NCI-H1694 (cell line): ENCODE measurements at regions not wholly inside any gene's neighbourhood (a gene's known extent, or its start where the extent isn't known, plus 50 kb on each side); places are given as distances from the start of the nearest gene placed in this dataset.
"Not testable (repeated sequence)": the region's sequence is repeated elsewhere in the genome, so short reads cannot be mapped to it uniquely, and the experiment has no call there.

Experiments
- DNase-seq: peaks from one replicate; lab custom pipeline; 2025; lab: John Stamatoyannopoulos, UW

- no peak for DNase-seq
Observed at GRCh38 chrX:140447150-140447549, 57.7 kb downstream of the SOX3 start.

GRCh38 chrX:140440876-140441275 lies 64.0 kb downstream of the SOX3 start:
- DNase-seq = no peak

- DNase-seq = no peak
Observed at GRCh38 chrX:140439476-140439875, 65.4 kb downstream of the SOX3 start.

GRCh38 chrX:140434347-140434746 lies 70.5 kb downstream of the SOX3 start:
- DNase-seq = no peak

- DNase-seq = no peak
Observed at GRCh38 chrX:140433582-140433981, 71.3 kb downstream of the SOX3 start.

GRCh38 chrX:140432346-140433175 lies 72.3 kb downstream of the SOX3 start:
- no peak for DNase-seq

- no peak for DNase-seq
Observed at GRCh38 chrX:140431521-140431920, 73.3 kb downstream of the SOX3 start.

DNA sequence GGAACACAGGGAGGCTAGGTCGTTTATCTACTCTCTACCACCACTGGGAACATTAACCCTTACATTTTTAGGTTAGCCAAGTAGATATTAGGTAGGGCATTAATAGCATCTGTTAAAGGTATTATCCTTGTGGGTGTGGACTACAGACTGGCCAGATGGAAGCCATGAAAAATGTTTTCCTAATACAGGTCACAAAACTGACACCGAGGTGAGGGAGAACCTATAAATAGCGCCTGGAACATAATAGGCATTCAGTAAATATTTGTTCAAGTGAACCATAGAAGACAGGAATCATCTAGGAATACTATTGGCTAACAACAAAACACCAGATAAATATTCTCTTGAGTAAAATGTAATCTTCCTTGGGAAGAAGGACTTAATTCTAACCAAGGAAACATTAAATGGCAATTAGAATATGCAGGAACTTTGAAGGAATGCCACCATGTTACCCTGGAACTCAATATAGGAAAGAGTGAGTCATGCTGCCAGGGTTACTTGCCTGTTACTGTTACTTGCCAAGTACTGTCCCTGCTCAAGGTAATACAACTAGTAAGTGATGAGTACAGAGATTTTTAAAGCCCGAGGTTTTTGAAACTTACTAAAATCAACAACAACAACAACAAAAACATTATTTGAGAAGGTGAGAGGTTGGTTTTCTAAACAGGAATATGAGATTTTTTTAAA lies 79.0 kb downstream of the SOX3 start:
- DNase-seq = no peak

DNA sequence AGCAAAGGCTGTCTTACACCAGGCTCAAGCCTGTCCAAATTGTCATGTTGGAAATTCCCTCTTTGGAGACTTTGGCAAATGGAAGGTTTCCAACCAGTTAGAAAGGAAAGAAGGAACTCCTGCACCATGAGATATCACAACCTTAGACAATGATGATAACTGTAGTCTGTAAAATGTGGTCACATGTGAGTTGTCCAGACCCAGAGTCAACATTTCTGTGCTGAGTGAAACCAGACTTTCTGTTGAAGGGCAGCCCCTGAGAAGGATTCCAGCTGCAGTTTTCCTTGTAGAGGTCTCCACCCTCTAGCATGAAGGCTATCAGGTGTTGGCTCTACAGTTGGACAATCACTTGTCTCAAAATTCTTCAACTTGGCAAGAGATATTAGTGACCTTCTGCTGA lies 82.4 kb downstream of the SOX3 start:
- DNase-seq = no peak

GRCh38 chrX:140402131-140402530 lies 102.7 kb downstream of the SOX3 start:
- DNase-seq = not testable (repeated sequence)

- not testable (repeated sequence) for DNase-seq
Observed at GRCh38 chrX:140396326-140396725, 108.5 kb downstream of the SOX3 start.

DNA sequence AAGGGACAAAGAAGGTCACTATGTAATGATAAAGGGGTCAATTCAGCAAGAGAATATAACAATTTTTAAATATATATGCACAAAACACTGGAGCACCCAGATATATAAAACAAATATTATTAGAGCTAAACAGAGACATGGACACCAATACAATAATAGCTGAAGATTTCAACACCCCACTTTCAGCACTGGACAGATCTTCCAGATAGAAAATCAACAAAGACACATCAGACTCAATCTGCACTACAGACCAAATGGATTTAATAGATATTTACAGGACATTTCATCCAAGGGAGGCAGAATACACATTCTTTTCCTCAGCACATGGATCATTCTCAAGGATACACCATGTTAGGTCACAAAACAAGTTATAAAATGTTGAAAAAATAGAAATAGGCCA lies 111.4 kb downstream of the SOX3 start:
- DNase-seq = no peak

GRCh38 chrX:140391313-140391712 lies 113.6 kb downstream of the SOX3 start:
- no peak for DNase-seq

- no peak for DNase-seq
Observed at GRCh38 chrX:140389331-140389730, 115.5 kb downstream of the SOX3 start.

DNA sequence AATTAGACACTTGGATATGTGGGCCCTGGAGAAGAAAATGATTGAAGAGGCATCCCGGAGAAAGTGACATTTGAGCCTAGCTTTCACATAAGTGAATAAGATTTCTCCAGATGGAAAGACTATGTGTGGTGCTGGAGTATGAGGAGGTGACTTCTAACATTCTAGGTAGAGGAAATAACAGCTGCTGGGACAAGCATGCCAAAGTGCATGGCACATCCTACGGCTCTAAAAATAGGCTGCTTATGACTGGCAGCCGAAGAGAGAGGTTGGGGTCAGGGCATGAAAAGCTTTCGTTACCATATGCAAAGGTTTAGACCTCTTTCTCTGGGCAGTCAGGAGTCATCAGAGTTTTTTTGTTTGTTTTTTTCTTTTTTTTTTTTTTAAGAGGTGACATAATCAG lies 142.0 kb downstream of the SOX3 start:
- DNase-seq = no peak

GRCh38 chrX:140360924-140361323 lies 143.9 kb downstream of the SOX3 start:
- no peak for DNase-seq

DNA sequence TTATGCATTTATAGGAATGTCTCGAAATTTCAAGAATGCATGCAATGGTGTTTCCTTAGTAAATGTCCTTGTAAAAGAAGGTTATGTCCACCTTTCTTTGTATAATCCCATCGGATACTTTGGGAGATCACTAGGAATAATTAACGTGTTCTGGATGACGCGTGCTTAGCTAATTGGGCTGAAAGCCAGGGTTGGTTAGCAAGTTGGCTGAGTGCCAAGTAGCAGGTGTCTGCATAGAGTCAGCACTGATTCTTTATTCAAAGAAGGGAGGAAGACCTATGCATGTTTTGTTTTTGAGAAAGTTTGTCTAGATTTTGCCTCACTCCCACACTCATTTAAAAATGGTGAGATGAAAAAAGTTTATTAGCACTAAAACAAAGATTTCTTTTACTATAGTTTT lies 144.6 kb downstream of the SOX3 start:
- no peak for DNase-seq

- DNase-seq = no peak
Observed at GRCh38 chrX:140355922-140356321, 148.9 kb downstream of the SOX3 start.

DNA sequence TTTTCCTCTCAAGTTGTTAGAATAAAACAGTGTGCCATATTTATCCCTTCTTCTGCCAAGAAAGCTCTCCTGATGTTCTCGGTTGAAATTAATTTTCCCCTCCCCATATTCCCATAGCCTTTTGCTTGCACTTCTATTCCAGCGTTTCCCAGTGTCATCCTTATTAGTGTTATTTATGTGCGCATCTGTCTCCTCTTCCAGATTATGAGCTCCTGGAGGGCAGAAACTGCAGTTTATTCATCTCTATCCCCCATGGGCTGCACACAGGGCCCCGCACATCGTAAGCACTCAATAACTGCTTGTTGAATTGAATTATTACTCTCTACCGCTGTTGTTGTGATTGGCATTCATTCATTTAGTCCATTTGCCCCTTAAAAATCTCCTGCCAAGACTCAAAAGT lies 149.4 kb downstream of the SOX3 start:
- DNase-seq = no peak

DNA sequence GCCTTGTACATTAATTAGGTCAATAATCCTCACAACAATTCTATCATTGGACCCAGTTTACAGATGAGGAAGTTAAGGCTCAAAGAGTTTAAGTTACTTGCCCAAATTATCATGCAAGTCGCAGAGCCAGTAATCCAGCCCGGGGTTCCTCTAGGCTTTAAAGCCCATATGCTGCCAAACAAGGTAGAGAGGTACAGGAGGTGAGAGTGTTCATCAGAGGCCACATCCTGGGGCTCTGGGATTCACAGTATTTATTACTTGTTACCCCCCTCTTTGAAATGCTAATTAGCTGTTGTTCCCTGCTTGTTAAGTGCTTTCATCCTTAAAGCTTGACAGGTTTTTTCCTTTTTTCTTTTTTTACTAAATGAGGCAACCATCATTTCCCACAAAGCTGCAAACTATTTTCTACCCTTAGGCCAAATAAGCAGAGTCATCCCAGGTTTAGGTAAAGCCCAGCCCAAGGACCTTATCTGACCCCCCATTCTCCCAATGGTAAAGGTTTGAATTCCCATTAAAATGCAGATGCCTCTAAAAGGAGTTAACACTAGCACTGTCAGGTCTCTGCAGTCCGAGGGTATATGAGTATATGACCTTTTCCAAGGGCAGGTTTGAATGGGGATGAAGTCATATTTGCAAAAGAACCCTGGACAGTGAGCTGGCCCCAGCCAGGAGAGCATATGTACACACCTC lies 150.3 kb downstream of the SOX3 start:
- no peak for DNase-seq

- no peak for DNase-seq
Observed at GRCh38 chrX:140346729-140347128, 158.1 kb downstream of the SOX3 start.

GRCh38 chrX:140343226-140343868 lies 161.5 kb downstream of the SOX3 start:
- no peak for DNase-seq
